SIG-M5 (cell line): ENCODE measurements at regions not wholly inside any gene's neighbourhood (a gene's known extent, or its start where the extent isn't known, plus 50 kb on each side); places are given as distances from the start of the nearest gene placed in this dataset.
A peak's percentile ranks its signal among the peaks of the same experiment; 100 is the strongest.
"Not testable (repeated sequence)": the region's sequence is repeated elsewhere in the genome, so short reads cannot be mapped to it uniquely, and the experiment has no call there.

Experiments used
- DNase-seq: peaks from one replicate; lab custom pipeline; 2025; lab: John Stamatoyannopoulos, UW

DNA sequence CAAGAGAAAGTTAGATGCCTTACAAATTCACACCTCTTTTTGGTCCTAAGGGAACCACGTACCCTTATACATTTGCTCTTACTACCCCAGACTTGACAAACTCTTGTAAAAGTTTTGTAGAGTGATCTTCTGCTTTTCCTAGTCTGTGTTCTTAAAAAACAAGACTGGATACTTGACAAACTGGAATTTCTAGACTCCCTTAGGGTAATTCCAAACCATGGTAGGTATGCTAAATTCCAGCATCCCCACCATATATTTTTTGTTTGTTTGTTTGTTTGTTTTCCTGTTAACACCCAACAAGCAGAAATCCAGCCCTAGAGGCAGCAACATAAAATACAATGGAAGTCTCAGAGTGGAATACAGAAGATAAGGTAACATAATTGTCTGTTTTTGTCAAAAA is 280.7 kb upstream of the NR2F2 start:
- no peak for DNase-seq

GRCh38 chr15:96051598-96051997 is 278.9 kb upstream of the NR2F2 start:
- no peak for DNase-seq

DNA sequence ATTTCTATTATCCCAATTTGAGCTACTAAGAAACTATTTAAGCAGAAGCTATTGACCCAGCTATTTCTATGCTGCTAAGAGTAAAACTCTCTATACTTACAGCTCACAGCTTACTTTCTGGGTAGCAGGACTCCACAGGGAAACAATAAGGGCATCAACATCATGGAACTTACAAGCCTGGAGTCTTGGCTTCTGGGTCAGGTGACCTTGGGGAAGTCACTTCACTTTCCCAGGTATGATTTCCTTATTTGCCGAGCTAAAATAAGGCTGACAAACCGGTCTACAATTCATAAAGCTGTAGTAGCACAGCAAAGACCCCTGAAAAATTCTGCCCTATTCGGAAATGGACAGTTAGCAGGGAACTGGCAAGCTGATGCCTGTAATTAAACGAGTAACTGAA is 278.3 kb upstream of the NR2F2 start:
- DNase-seq = no peak

GRCh38 chr15:96052572-96053030 is 277.9 kb upstream of the NR2F2 start:
- DNase-seq = no peak

GRCh38 chr15:96053031-96053780 is 277.3 kb upstream of the NR2F2 start:
- no peak for DNase-seq

DNA sequence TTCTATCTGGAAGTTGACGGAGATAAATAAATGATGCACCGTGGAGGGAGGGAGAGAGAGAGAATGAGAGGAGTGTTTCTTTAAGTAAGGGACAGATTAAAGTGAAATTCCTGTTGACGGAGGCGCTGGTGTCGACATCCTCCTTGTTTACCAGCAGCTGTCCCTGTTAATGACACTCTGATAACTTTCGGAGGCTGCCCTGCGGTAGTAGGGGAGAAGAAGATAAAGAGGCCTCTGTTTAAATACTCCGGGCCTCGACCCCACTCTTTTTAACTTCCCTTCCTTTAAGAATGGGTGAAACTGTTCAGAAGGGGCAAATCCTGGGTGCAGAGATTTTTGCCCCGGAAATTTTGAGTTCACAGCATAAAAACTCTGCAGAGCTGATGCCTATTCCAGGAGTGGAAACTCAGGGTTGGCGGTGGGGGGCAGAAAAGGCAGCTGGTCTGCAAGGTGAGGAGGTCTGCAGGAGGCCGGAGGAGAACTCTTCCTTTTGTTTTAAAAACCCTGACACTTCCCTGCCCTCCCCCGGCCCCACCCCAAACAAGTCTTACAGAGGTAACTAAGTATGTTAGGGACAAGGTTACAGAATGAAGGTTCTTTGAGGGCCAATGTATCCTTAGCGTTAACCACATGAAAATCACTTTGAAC is 276.6 kb upstream of the NR2F2 start:
- no peak for DNase-seq

DNA sequence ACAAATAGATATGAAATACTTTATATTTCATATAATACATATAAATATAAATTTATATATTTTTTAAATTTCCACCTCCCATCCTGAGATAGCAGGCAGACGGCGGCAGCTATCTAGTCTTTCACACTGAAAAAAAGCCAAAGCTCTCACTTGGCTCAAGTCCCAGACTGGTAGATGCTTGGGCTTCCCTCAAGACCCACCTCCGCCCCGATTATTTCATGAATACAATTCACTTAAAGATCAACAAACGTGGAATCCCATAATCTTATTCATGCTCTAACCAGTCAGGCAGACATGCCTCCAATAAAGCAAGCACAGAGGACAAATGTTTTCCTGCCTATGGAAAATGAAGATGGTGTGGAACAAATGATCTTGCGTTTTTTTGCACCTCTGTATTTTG is 275.9 kb upstream of the NR2F2 start:
- no peak for DNase-seq

- no peak for DNase-seq
Measured at GRCh38 chr15:96058103-96058851, 272.2 kb upstream of the NR2F2 start.

- not testable (repeated sequence) for DNase-seq
Measured at GRCh38 chr15:96058852-96059103, 271.7 kb upstream of the NR2F2 start.

DNA sequence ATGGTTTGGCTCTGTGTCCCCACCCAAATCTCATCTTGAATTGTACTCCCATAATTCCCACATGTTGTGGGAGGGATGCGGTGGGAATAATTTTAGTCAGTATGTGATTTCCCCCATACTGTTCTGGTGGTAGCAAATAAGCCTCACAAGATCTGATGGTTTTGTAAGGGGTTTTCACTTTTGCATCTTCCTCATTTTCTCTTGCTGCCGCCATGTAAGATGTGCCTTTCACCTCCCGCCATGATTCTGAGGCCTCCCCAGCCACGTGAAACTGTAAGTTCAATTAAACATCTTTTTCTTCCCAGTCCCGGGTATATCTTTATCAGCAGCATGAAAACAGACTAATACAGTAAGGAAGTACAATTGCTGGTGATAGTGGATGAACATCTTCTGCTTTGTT is 269.9 kb upstream of the NR2F2 start:
- DNase-seq = not testable (repeated sequence)

- no peak for DNase-seq
Measured at GRCh38 chr15:96064351-96064756, 266.1 kb upstream of the NR2F2 start.

- no peak for DNase-seq
Measured at GRCh38 chr15:96066126-96066525, 264.4 kb upstream of the NR2F2 start.

DNA sequence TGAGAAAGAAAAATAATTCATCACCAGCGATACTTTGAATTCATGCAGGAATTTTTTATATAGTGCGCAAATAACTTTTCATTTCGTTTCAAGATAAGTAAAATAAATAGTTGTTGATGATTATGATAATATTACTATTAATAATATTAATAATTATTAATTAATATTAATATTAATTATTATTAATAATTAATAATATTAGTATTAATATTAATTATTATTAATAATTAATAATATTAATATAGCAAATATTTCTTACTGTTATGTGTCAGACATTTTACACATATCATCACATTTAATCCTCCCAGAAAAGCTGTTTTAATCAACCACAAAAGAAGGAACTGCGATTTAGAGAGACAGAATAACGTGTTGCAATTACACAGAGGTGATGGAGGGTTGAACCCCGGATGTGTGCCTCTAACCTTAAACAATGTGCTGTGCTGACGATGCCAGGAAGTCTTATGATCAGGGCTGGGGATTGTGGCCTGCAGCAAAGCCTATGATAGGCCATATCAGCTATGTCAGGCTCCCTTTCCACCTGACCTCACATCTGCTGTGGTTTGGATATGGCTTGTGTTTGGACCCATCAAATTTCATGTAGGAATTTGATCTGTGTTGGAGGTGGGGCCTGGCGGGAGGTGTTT is 263.5 kb upstream of the NR2F2 start:
- no peak for DNase-seq

GRCh38 chr15:96067677-96068076 is 262.8 kb upstream of the NR2F2 start:
- DNase-seq = no peak

GRCh38 chr15:96068897-96069296 is 261.6 kb upstream of the NR2F2 start:
- no peak for DNase-seq

DNA sequence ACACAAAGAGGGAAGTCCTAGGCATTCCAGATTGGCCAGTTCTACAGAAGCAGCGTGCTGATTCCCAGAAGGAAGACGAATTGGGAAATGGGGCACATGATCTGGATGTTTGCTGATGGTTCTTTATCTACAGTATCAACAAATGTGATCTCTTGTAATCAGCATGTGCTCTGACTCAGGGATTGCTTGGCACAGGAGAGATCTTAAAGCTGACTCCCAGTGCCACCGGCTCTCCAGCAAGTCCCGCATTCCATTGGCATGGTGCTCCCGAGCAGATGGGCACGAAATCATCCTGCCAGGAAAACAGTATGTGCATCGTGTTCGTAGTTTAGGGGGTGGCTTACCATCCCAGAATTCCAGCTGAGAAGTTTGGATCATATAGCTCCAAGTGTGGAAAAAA is 259.9 kb upstream of the NR2F2 start:
- DNase-seq = no peak

DNA sequence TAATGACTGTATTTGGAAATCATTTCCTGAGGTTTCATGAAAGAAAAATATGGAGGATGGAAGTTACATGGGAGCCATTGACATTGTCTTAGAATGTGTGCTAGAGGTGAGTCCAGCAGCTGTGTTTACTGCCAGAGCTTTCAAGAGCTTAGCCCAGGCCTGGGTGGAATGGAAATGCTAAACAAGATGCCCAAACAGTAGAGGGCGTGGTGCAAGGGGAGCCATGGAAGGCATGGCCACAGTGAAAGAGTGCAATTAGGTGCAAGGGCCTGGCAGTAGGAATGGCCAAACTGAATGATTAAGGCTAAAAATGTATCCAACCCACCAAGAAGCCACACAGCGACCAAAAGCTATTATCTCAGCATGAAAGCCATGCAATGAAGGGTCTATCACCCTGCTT is 257.7 kb upstream of the NR2F2 start:
- DNase-seq = no peak

GRCh38 chr15:96073908-96074307 is 256.6 kb upstream of the NR2F2 start:
- DNase-seq = no peak

GRCh38 chr15:96075895-96076294 is 254.6 kb upstream of the NR2F2 start:
- no peak for DNase-seq

- peak; percentile 25 for DNase-seq
Measured at GRCh38 chr15:96076350-96076749, 254.2 kb upstream of the NR2F2 start.

DNA sequence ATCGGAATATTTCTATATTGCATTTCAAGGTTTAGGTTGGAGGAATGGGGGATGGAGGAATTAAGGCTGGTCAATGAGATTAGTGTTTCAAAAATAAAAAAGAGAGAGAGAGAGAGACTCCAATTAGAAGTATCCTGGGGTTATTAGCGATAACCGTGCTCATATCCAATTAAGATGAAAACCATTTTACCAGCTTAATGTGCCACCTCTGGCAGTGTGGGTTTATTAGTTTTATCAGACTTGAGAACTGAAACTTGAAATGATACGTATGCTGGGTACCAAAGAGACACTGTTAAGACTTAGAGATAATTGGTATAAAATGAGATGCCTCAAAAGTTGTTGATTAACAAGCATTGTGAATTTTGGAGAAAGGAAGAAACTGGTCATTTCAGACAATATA is 251.5 kb upstream of the NR2F2 start:
- DNase-seq = no peak

GRCh38 chr15:96079882-96080281 is 250.6 kb upstream of the NR2F2 start:
- DNase-seq = no peak

DNA sequence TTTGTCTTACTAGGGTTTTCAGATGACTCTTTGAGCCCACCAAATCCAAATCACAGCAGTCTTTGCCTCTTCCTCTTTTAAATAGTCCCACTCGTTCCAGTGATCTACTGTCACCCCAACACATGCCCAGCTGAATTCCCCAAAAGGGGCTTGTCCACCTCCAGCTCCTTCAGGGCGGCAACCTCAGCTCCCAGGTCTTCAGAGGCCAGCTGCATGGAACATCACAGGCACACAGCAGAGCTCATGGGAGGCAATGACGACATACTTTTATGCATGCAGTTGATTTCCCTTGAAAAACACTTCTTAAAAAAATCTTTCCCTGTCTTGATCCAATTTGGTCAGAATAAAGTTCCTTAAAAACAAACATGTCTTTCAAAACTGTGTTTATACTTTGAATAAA is 244.3 kb upstream of the NR2F2 start:
- no peak for DNase-seq
